Activated CD4-positive, alpha-beta T cell treated with anti-CD3 and anti-CD28 coated beads, Interleukin-2, Interleukin-4, amounts not matched to agents 100 ng/mL and 50 ng/mL, durations not matched to agents 16 hours and 8 hours (primary cell): ENCODE measurements at regions not wholly inside any gene's neighbourhood (a gene's known extent, or its start where the extent isn't known, plus 50 kb on each side); places are given as distances from the start of the nearest gene placed in this dataset.
"Not testable (repeated sequence)": the region's sequence is repeated elsewhere in the genome, so short reads cannot be mapped to it uniquely, and the experiment has no call there.

Experiments used
- DNase-seq: peaks from one replicate; pipeline ENCODE4 v3.0.0-alpha.2; 2020; ENCODE audit warnings: low spot score

DNA sequence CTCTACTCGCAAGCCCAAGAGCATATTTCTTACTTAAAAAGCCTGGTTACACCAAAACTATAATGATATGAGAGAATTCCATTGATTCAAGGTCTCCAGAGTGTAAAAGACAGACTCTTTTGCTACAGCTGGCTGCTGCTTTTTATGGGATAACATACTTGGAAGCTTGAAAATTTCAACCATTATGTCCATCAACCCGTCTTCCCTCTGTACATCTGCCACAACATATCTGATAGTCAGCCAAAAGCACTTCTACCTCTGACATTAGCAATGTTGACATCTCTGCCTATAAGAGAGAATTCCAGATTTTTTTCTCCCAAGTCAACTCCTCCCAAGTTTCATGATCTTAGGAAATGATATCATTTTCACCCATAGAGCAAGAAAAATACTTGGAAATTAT is 54.4 kb upstream of the IQCM start:
- DNase-seq = no peak

DNA sequence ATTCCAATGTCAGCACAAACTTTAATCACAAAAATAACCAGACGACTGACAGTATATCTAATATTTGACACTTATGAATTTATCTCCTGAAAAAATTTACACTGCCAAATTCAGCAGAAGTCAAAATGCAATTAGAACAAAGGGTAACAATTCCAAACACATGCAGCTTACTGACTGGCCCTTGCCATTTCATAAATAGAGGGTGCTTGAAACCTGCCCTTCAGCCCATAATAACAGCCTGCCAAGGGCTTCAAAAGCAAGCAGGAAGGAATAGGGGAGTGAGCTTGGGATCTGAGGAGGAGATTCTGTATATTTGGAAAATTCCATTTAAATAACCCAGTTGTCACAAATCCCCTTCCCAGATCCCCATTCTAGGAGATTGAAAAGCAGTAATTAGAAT is 66.1 kb upstream of the IQCM start:
- DNase-seq = no peak

DNA sequence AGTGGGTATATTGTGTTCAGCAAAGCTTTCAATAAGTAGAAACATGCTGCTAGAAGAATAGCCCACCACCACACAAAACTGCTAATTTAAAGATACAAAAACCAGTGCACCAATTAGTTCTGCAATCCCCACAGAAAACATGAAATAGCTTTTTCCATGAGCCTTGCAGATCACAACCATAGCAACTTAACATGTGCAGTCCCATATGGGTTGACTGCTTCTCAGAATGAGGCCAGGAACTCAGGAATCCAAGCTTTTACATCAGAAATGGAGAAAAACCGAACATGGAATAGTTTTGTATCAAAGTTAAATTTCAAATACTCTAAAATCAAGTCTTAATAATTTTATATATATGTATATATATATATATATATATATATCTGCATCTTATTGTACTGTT is 66.6 kb upstream of the IQCM start:
- no peak for DNase-seq

DNA sequence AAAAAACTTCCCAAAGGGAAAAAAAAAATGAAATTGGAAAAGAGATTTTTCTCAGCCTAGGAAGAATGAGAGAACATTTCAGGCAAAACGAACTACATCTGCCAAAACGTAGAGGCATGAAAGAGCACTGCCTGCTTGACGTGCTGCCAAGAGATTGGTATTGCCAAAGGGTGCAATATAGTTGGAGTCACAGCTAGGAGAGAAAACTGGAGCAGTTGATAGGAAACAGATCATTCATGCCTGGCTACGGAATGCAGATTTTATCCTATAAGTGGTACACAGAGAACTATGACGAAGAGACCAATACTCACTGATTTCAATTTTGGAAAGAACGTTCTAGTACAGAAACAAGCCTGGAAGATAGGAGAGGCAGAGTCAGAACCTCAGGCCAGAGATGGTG is 68.4 kb upstream of the IQCM start:
- DNase-seq = no peak

DNA sequence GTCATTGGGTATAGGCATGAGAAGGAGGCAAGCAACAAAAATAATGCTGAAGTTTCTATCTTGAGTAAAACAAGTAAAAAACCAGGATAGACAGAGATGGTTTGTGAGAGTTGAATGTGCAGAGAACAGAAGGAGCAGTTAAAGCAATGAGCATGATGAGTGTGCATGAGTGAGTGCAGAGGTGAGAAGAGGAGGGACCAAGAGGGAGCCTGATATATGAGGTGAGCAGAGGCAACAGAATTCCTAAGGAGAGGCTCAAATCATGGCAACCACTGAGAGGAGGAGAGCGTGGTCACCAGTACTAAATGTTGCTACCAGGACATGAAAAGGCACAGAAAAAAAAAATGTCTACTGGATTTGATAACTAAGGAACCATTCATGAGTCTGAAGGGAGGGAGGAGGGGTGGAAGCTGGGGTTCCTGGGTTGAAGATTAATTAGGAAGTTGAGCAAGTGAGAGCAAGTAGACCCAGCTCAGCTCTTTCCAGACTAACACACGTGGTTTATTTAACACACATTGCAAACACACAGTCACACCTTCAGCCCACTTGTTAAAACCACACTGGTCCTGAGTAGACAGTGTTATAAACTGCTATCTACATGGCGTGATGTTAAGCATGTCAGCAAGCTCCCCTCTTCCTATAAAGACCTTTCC is 69.0 kb upstream of the IQCM start:
- no peak for DNase-seq

DNA sequence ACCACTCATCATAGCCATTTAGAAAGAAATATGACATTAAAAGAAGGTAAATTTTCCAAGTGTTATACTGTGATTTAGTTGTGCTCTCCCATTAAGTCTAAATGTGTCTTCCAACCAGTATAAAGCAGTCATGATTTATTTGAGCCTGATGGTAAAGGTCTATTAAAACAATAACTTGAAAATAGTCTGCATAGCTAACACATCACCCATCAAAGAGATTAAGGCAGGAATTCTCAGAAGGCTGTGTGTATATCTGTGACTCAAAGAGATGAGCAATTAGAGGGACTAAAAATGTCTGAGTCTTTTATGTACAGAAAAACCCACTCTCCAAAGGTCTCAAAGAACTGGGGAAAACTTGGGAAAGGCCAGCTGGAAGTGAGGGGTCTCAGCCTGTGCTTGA is 70.3 kb upstream of the IQCM start:
- no peak for DNase-seq

DNA sequence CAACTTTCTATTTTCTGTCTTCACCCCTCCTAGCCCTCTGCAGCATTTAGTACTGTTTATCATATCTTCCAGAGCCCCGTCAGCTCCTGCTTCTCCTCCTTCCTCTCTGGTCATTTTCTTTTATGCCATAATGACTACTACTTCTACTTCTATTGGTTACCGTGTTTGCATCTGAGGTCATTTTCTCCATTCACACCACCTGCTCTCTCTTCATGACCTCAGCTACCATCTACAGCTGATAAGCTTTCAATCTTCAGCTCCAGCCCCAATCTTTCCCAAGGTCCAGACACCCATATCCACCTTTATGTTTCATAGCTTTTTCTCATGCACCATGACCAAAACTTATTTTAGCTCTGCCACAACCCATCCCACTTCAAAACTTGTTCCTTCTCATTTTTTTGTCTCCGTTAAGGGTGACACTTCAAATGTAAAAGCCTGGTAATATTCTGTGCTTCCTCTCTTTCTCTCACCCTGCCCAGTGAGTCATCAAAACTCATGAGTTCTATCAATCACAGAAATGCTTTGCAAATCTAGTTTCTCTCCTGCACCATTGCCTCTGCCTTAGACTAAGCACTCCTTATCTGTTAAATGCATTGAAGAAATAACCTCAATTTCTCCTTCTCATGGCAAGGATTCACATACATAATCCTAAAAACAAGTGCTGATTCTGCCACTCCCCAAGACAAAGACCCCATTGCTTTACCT is 71.3 kb upstream of the IQCM start:
- no peak for DNase-seq

DNA sequence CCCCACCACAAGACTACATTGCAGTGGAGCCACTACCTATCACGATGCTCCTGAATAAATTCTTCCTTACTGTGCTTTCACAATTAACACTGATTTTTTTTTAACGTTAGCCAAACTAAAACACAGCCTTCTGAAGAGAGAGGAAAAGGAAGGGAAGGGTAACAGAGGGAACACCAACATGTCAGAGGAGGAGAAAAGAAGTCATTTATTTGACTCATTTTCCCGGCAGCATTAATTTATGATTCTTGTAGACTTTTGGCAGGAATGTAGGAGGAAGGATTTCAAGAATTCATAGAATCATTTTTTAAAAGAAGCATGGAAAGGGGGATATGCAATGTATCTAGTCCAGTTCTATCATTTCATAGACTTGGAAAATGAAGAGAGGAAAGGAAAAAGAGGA is 74.3 kb upstream of the IQCM start:
- DNase-seq = no peak

DNA sequence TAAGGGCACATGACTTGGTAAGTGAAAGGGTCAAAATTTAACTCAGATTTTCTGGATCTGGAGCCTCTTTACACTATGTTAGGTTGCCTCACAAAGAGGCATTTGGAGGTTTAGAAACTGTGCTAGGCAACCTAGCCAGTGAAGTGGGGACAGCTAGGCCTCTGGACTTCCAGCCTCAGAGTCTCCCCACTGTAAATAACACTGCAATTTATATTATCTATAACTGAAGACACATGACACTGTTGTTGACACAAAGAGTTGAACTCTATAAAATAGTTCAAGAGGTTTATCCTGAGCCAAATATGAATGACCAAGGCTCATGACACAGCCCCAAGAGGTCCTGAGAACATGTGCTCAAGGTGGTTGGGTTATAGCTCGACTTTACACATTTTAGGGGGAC is 74.9 kb upstream of the IQCM start:
- no peak for DNase-seq

DNA sequence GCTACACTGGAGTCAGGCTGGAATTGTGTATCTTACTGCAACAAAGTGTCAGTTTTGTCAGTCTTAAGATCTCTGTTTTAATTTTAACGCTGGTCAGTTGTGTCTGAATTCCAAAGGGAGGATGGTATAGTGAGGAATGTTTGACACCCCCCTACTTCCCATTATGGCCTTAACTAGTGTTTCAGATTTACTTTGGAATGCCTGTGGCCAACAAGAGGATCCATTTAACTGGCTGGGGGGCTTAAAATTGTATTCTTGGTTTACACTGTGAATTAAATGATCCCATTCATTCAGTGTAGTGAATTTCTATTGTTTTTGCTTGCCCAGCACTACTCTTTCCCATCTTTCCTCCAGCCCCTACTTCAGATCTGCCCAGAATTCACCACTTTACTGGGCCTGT is 75.8 kb upstream of the IQCM start:
- DNase-seq = no peak

DNA sequence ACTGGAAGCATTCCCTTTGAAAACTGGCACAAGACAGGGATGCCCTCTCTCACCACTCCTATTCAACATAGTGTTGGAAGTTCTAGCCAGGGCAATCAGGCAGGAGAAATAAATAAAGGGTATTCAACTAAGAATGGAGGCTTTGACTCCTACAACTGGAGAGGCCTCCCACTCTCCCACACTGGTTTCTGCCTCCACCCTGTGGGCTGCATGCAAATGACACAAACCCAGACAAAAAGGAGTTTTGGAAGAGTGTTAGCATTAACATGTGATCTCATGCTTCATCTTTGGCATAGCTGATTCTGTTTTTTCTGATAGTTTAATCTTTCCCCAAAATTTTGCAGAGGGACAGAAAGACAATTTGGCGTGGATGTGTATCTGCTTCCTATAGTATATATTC is 80.8 kb upstream of the IQCM start:
- no peak for DNase-seq

DNA sequence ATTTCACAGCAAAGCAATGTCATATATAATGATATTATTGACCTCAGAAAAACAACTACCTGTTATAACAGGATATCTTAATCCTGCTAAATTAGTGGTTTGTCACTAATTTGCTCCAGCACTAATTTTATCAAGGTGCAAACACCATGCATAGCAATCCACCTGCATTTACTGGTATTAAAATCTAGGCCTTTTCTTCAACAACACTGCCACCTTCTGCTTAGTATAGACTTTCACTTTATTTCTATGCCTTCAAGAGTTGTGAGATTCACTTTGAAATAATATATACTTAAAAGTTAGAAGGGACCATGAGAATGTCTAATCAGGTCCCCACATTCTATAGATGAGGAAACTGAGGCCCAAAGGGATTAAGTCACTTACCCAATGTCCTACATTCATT is 82.1 kb upstream of the IQCM start:
- no peak for DNase-seq

DNA sequence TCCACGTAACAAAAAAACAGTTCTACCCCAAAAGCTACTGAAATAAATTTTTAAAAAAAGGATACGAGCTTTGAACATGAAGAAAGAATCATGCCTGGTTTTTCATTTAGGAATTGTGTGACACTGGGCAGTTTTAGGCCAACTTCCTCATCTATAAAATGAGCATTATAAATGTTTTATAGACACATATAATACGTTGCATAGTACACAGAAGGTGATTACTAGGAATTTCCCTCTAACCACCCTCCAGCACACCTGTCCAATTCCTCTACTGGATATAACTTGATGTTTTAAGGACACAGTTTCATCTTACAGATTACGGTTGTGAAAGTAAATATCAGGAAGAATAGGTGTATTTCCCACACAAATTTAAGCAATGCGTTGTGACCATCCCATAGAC is 85.5 kb upstream of the IQCM start:
- DNase-seq = no peak

DNA sequence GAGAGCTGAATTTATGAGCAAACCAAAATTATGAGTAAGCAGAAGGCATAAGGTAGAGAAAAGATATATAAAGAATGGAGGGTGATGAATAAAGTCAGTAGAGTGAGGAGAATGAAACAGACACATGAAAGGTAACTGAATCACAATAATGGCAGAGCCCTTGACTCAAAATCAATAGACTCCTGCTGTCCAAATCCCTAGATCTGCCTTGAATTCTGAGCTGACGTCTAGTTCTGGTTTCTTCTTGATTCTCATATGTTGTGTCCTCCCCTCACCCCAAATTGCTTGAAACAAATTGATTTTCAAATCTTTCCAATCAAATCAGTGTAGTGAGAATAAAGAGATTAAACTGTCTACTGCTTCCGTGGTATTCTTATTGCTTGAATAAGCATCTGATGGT is 86.6 kb upstream of the IQCM start:
- no peak for DNase-seq

DNA sequence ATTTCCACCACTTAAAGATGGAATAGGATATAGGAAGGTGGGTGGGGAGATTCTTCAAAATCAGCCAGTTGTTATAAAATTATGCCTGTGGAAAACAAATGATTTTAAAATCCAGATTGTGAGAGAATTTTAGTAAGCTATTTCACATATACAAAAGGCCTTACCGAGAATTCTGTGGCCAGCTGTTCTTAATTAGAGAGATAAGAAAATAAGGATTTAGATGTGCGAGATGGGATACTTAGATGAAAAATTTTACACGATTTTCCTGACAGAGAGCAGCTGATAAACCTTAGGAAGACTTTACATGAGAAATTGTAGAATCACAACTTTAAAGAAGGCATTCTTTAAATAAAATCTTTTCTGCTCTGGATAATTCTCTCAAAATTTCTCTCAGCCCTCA is 94.5 kb upstream of the IQCM start:
- DNase-seq = no peak

DNA sequence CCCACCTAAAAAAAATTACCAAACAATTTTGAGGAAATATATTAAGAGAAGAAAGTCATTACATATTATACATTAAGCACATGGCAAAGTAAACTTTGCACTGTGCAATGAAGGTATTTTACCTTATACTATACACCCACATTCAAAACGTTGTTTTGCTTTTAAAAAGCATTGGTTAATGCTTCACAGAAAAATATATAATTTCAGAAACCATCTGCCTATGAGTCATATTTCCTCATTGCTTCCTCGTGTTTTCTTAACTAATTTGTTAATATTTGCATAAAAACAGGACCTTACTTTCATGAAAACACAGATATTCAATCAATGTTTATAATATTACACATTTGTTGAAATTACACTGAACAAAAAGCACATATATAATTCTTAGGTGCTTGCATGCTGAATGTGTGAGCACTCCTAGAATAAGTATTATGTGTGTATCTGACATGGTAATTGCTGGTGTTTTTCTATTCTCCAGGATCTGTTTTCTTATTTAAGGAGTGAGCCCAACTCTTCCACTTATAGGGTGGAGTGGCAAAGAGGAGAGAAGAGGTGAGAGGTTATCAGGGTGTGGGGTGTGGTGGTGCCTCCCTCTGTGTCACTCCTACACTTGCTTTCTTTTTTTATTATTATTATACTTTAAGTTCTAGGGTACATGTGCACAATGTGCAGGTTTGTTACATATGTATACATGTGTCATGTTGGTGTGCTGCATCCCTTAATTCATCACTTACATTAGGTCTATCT is 95.1 kb upstream of the IQCM start:
- DNase-seq = no peak

DNA sequence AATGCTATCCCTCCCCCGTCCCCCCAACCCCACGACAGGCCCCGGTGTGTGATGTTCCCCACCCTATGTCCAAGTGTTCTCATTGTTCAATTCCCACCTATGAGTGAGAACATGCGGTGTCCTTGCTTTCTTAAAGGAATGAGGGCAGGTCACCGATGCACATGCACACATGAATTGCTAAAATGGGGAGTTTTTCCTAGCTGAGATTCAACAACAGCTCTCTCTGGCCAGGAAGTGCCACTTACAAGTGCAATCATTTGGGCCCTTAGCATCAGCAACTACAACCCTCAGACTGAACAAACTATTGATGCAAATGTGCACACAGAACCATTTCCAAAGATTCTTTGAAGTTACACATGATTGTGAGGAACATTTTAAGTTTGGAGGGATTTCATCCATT is 95.7 kb upstream of the IQCM start:
- DNase-seq = no peak

DNA sequence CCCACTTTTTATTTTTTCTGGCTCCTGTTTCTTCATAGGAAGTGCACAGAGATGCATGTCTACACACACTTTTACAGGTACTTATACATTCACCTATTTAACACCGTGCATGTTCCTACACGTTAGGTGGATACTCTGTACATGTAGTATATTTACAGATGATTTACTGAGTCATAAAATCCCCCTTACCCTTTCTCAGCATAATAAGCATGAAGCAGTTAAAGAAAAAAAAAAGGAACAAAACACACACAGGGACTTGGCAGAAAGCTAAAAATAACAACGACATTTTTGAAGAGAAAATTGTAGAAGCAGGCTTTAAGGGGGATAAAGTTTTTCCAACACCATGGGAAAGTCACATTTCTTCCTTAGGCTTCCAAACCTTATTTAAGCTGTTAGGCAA is 96.4 kb upstream of the IQCM start:
- DNase-seq = no peak

DNA sequence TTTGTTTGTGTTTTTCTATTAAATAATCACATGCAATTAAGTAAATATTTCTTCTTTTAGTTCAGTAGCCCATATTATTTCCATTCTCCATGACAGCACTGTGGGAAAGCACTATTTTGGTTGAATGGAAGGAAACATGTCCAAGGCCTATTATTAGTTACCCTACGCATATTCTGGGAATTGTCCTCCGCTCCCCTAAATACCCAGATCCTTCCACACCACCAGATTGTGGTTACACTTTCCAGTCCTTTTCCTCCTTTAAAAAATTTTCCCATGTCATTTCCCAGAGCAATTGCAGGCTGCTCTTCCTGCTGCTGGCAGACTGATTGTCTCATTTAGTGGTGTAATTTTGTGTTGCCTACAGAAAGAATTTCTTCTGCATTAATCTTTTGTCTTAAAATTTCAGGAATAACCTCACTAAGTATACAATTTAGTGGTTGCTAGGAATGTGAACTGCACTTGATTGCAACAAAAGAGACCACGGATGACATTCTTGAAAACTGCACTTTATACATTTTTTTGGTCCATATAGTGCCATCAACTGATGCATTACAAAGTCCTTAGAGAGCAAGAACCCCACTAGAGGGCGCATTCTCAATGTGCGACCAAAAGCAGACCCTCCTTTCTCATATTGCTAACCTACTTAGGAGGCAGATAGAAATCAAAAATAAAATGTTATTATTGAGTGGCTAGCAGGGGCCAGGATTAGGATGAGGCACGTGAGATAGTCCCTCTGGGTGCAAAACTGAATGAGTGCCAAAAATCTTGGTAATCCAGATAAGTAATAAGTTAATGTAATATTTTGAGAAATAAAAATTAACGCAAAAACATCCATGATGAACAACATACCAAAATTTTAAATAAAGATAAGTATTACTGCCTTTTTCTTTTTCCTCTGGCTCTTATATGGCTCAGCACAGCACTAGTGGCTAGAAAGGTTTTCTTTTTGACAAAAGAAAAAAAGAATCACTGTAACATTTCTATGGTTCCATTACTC is 98.8 kb upstream of the IQCM start:
- peak; percentile 45 for DNase-seq

DNA sequence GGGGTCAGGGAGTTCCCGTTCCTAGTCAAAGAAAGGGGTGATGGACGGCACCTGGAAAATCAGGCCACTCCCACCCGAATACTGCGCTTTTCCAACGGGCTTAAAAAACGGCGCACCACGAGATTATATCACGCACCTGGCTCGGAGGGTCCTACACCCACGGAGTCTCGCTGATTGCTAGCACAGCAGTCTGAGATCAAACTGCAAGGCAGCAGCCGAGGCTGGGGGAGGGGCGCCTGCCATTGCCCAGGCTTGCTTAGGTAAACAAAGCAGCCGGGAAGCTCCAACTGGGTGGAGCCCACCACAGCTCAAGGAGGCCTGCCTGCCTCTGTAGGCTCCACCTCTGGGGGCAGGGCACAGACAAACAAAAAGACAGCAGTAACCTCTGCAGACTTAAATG is 100.1 kb upstream of the IQCM start:
- DNase-seq = not testable (repeated sequence)

DNA sequence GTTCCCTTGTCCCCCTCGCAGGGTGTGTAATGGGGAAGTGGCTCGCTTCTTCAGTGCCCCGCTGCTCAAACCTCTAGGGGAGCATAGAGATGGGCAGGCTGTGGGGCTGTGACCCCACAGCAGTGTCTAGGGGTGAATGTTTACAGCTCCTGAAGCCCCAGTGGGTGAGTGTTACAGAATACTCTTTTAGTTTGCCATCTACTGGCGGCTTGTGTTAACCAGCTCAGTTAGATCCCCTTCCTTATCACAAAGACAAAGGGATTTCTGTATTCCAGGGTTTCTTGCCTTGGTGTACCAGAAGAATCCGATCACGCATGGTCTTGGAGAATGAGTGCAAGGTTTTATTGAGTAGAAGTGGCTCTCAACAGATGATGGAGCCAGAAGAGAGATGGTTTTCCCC is 108.1 kb upstream of the IQCM start:
- no peak for DNase-seq

DNA sequence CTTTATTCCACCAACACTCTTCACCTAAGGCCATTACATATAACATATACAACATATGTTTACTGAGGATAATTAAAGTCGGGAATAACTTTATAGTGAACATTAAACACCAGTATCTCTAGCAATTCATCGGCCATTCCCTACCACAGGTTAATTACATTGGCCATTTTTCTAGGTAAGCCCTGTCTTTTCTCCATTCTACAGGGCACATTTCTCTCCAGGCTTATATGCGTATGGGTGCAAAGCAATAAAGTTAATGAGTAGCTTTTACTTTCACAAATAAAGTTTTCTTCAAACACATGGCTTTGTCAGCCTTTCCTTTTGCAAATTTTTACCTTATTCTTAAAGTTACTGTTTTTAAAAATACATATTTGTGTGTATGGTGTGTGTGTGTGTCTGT is 111.9 kb upstream of the IQCM start:
- no peak for DNase-seq
